ENCODE measurements at regions not wholly inside any gene's neighbourhood (a gene's known extent, or its start where the extent isn't known, plus 50 kb on each side); places are given as distances from the start of the nearest gene placed in this dataset.

DNA sequence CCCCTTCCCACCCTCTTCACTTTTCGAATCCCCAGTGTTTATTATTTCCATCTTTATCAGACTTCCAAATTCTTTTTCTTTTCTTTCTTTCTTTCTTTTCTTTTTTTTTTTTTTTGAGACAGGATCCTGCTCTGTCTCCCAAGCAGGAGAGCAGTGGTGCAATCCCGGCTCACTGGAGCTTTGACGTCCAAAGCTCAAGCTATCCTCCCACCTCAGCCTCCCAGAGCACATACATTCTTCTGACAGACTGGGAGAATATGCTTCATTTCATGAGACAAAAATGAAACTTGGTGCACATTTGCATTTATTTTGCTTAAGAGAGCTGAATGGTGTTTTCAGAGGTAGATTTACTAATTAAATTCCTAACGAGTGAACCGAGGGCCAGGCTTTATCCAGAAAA, 80.1 kb upstream of the FZD8 start:
- Histone ChIP-seq H3K4me3 (no peak overlapping the region), H3K4me1 (no peaks in the 10 kb centered on the region), H3K27me3 (peaks cover 0 to 4% of the 10 kb centered on the region in 2 donors), H3K9me3 (no peaks in the 10 kb centered on the region), H3K27ac (no peak overlapping the region), H3K36me3 (replicated peaks in 1 of 2; ENCODE audit: insufficient read depth in 1 of 2, low read depth in 2 of 2) (no peaks in the 10 kb centered on the region)
- intact Hi-C loops (cut with DNase I): no loop called here
- no peak for ATAC-seq
- WGBS, 2 donors: 83 to 84% methylated on average over 5 of the region's 5 CpGs
- TF ChIP-seq POLR2A (IDR thresholded peaks at IDR 0.05): no peak
- TF ChIP-seq, protein P1, sequence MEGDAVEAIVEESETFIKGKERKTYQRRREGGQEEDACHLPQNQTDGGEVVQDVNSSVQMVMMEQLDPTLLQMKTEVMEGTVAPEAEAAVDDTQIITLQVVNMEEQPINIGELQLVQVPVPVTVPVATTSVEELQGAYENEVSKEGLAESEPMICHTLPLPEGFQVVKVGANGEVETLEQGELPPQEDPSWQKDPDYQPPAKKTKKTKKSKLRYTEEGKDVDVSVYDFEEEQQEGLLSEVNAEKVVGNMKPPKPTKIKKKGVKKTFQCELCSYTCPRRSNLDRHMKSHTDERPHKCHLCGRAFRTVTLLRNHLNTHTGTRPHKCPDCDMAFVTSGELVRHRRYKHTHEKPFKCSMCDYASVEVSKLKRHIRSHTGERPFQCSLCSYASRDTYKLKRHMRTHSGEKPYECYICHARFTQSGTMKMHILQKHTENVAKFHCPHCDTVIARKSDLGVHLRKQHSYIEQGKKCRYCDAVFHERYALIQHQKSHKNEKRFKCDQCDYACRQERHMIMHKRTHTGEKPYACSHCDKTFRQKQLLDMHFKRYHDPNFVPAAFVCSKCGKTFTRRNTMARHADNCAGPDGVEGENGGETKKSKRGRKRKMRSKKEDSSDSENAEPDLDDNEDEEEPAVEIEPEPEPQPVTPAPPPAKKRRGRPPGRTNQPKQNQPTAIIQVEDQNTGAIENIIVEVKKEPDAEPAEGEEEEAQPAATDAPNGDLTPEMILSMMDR (IDR thresholded peaks at IDR 0.05): no peak
- DNase-seq: no peak

DNA sequence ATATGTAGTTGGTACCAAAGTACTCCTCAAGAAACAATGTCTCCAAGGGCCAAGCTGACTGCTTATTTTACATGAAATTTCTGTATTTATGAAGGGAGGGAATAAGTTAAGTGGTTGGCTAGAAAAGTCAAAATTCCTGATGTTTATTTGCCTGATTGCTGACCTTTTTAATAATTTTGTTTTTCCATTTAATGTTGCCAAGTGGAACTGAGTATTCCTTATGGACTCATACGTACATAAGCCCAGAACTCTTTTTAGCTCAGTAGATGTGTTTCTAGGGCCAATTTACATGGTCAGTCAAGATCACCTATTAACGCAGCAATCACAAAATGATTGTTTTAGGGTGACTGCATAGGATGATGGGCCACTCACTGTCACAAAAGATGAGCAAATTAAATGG, 78.3 kb upstream of the FZD8 start:
- ATAC-seq (no peak), DNase-seq (no peak)
- Histone ChIP-seq H3K4me1 (no peaks in the 10 kb centered on the region), H3K9me3 (no peaks in the 10 kb centered on the region), H3K27ac (no peak overlapping the region), H3K4me3 (no peak overlapping the region), H3K27me3 (peaks cover 0 to 4% of the 10 kb centered on the region in 2 donors), H3K36me3 (replicated peaks in 1 of 2; ENCODE audit: insufficient read depth in 1 of 2, low read depth in 2 of 2) (no peaks in the 10 kb centered on the region)
- TF ChIP-seq POLR2A (IDR thresholded peaks at IDR 0.05): no peak
- TF ChIP-seq, protein P1 (IDR thresholded peaks at IDR 0.05): no peak
- 84 to 95% methylated on average over 2 of the region's 2 CpGs for WGBS, 2 donors
- intact Hi-C loops (cut with DNase I): no loop called here

DNA sequence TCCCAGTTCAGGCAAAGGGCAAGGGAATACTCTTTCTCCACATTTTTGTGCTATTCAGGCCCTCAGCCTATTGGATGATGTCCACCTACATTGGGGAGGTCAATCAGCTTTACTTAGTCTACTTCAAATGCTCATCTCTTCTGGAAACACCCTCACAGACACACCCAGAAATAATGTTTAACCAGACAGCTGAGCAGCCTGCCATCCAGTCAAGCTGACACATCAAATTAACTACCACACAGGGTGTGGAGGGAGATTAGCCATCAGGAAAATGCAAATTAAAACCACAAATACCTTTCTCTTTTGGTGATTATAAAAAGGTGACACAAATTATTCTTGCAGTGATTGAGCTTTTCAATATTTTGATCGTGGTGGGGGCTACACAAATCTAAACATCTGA, 74.7 kb upstream of the FZD8 start:
- H3K9me3 ChIP-seq: no peaks in the 10 kb centered on the region
- intact Hi-C loops (cut with DNase I): no loop called here
- H3K27me3 ChIP-seq: peaks cover 0 to 4% of the 10 kb centered on the region in 2 donors
- TF ChIP-seq, protein P1 (IDR thresholded peaks at IDR 0.05): no peak
- no peak for TF ChIP-seq POLR2A (IDR thresholded peaks at IDR 0.05)
- no peak overlapping the region for H3K27ac ChIP-seq
- no peak for DNase-seq
- no peaks in the 10 kb centered on the region for H3K4me1 ChIP-seq
- no peak for ATAC-seq
- no peak overlapping the region for H3K4me3 ChIP-seq
- WGBS, 2 donors: 32 to 55% methylated on average over 1 of the region's 1 CpG
- no peaks in the 10 kb centered on the region for H3K36me3 ChIP-seq (replicated peaks in 1 of 2; ENCODE audit: insufficient read depth in 1 of 2, low read depth in 2 of 2)

DNA sequence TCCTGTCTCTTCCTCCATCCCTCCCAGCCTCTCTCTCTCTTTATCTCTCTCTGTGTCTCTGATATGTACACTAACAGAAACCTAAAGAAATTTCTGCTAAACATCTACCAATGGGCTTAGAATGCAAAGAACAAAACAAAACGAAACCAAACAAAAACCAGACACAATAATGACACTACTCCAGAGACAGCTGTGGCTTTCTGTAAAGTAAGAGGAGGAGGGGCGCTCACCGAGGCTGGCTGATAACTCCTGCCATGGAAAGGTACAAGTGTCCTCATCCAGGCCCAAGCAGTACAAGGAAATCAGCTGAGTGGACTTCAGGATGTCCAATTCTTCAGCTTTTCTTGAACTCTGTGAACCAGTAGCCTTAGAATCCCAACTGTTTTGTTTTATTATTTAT, 70.4 kb upstream of the FZD8 start:
- H3K27me3 ChIP-seq: no peaks in the 10 kb centered on the region
- ATAC-seq: no peak
- H3K27ac ChIP-seq: no peak overlapping the region
- no peak for TF ChIP-seq POLR2A (IDR thresholded peaks at IDR 0.05)
- TF ChIP-seq, protein P1 (IDR thresholded peaks at IDR 0.05): no peak
- DNase-seq: no peak
- no peaks in the 10 kb centered on the region for H3K9me3 ChIP-seq
- H3K4me3 ChIP-seq: no peak overlapping the region
- no peaks in the 10 kb centered on the region for H3K36me3 ChIP-seq (replicated peaks in 1 of 2; ENCODE audit: insufficient read depth in 1 of 2, low read depth in 2 of 2)
- WGBS, 2 donors: 58 to 73% methylated on average over 3 of the region's 3 CpGs
- no peaks in the 10 kb centered on the region for H3K4me1 ChIP-seq
- intact Hi-C loops (cut with DNase I): no loop called here

DNA sequence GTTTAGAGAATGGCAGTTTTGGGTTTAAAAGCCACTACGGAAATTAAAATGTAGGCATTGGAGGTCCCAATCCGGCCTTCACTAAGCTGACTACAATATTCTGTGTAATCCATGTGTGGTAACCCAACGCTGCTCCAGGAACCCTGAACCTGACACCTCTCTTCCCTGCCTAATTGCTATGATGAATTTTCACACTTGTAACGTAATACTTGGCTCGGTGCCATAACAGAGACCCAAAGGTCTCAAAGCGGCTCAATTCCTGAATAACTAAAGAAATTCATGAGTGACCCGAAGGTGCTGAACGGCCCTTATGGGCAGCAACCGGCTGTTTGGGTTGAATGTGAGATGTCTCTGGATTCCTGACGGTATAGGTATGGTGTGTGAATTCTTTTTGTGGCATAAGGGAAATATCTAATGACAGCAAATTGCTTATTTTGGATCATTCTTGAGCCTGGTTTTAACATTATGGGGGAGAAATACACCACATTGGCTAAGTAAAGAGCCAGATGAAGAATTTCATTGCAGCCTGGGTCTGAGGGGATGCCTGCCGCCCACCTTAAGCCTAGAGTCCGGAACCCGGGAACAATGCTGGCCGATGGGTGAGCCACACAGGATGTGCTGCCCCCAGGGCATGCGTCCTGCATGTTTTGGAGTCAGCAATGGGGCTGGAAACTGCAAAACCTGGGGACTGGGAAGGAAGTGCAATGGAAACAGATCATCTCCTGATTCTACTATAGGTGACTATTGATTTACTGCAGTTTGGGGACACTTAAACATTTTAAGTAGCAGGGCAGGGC, 69.7 kb upstream of the FZD8 start:
- Histone ChIP-seq H3K36me3 (replicated peaks in 1 of 2; ENCODE audit: insufficient read depth in 1 of 2, low read depth in 2 of 2) (no peaks in the 10 kb centered on the region), H3K27ac (no peak overlapping the region), H3K27me3 (no peaks in the 10 kb centered on the region), H3K4me3 (no peak overlapping the region), H3K4me1 (no peaks in the 10 kb centered on the region), H3K9me3 (no peaks in the 10 kb centered on the region)
- ATAC-seq (no peak), DNase-seq (no peak)
- 61 to 66% methylated on average over 13 to 15 of the region's 15 CpGs for WGBS, 2 donors
- intact Hi-C loops (cut with DNase I): no loop called here
- no peak for TF ChIP-seq POLR2A (IDR thresholded peaks at IDR 0.05)
- TF ChIP-seq, protein P1 (IDR thresholded peaks at IDR 0.05): no peak
